Mucosa of rectum (tissue), 2 donors: ENCODE measurements at regions not wholly inside any gene's neighbourhood (a gene's known extent, or its start where the extent isn't known, plus 50 kb on each side); places are given as distances from the start of the nearest gene placed in this dataset.

Source experiments
- H3K27ac ChIP-seq, 2 donors: one replicate each; pipeline ENCODE4 v1.7.0; 2013; ENCODE audit warnings: inconsistent platforms in 2 of 2, low read depth in 2 of 2, low read length in 2 of 2
- H3K27me3 ChIP-seq, 2 donors: one replicate each; pipeline ENCODE4 v1.7.0; 2013; ENCODE audit warnings: low read length in 2 of 2; ENCODE audit not compliant: control insufficient read depth in 2 of 2, insufficient read depth in 2 of 2
- H3K36me3 ChIP-seq, 2 donors: one replicate each; pipeline ENCODE4 v1.7.0; 2013; ENCODE audit warnings: low read length in 2 of 2; ENCODE audit not compliant: control insufficient read depth in 2 of 2, insufficient read depth in 2 of 2
- H3K4me1 ChIP-seq, 2 donors: one replicate each; pipeline ENCODE4 v1.7.0; 2013; ENCODE audit warnings: low read length in 2 of 2, mild to moderate bottlenecking in 1 of 2; ENCODE audit not compliant: control insufficient read depth in 2 of 2, insufficient read depth in 2 of 2
- H3K4me3 ChIP-seq, 2 donors: one replicate each; pipeline ENCODE4 v1.7.0; 2013; ENCODE audit warnings: low read length in 2 of 2
- H3K9ac ChIP-seq, 2 donors: one replicate each; pipeline ENCODE4 v1.7.0; 2013; ENCODE audit warnings: low read length in 2 of 2, low read depth in 1 of 2, mild to moderate bottlenecking in 1 of 2
- H3K9me3 ChIP-seq, 2 donors: one replicate each; pipeline ENCODE4 v1.7.0; 2013; ENCODE audit warnings: low read length in 2 of 2; ENCODE audit not compliant: control insufficient read depth in 2 of 2
- donor health status: healthy.
- donor health status: Normal muscosa, but diverticular disease.

DNA sequence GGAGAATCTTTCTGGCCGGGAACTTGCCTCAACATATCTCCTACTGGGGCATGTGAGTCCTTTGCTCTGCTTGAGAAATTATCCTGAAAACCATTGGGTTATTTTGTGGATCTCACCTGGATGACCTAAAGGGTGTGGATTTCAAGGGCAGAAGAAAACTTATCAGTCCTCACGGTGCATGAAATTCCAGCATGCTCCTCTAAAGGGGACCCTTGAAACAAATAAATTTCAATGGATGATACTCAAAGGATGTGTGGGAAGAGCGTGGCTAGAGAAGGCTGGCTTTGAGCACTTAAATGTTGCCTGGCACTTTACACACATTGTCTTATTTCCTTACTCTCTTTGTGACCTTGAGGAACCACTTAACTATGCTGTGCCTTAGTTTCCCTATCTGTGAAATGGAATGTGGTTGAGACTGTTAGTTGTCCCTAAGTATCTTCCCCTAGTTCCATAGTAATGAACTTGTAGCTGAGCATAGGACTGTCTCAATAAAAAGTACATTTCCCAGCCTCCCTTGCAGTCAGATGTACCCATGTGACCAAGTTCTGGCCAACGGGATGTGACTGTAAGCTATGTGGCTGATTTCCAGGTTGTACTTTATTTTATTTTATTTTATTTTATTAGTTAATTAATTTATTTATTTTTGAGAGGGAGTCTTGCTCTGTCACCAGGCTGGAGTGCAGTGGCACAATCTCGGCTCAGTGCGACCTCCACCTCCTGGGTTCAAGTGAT lies 81.9 kb upstream of the PTPN1 start:
- Histone ChIP-seq H3K27me3 (no peaks in the 10 kb centered on the region), H3K4me1 (peaks cover 15 to 20% of the 10 kb centered on the region in 2 donors), H3K9ac (no peak overlapping the region), H3K4me3 (no peak overlapping the region), H3K9me3 (no peaks in the 10 kb centered on the region), H3K36me3 (no peaks in the 10 kb centered on the region), H3K27ac (no peak overlapping the region)

DNA sequence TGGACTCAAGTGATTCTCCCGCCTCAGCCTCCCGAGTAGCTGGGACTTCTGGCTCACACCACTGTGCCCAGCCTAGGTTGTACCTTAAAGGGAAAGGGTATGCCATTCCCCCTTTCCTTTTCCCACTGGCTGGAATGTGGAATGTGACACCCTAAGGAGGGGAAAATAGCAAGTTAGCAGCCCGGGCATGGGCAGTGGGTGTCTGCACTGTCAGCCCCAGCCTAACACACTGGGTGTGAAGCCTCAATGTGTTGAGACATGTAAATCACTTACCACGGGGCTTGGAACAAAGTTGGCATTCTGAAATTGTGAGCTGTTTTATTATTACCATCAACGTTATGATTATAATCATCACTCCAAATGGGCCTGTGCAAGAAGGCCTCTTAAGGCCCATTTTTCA lies 80.8 kb upstream of the PTPN1 start:
- Histone ChIP-seq H3K4me3 (no peak overlapping the region), H3K9me3 (no peaks in the 10 kb centered on the region), H3K36me3 (no peaks in the 10 kb centered on the region), H3K27ac (no peak overlapping the region), H3K4me1 (peaks cover 7 to 9% of the 10 kb centered on the region in 2 donors), H3K27me3 (no peaks in the 10 kb centered on the region), H3K9ac (no peak overlapping the region)

DNA sequence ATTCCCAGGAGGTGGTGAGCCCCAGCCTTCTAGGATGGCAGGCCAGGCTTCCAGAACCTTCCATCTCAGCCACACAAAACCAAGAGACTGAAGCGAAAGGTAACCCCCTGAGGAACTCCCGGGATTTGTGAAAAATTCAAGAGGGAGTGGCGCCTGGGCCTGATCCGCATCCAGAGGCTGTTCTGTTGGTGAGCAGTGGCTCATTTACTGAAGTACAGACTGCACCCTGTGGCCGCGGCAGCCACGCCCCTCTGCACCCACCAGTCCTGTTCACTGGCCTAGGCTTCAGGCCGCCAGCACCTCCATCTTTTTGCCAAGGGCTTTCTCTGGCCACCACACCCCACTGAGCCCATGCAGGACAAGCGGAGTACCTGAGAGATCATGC lies 79.1 kb upstream of the PTPN1 start:
- H3K27me3 ChIP-seq: no peaks in the 10 kb centered on the region
- peak overlapping the region in 1 of 2 donors; percentile 15 for H3K9ac ChIP-seq
- H3K27ac ChIP-seq: no peak overlapping the region
- H3K36me3 ChIP-seq: no peaks in the 10 kb centered on the region
- peaks cover 7 to 8% of the 10 kb centered on the region in 2 donors for H3K4me1 ChIP-seq
- H3K4me3 ChIP-seq: no peak overlapping the region
- no peaks in the 10 kb centered on the region for H3K9me3 ChIP-seq

DNA sequence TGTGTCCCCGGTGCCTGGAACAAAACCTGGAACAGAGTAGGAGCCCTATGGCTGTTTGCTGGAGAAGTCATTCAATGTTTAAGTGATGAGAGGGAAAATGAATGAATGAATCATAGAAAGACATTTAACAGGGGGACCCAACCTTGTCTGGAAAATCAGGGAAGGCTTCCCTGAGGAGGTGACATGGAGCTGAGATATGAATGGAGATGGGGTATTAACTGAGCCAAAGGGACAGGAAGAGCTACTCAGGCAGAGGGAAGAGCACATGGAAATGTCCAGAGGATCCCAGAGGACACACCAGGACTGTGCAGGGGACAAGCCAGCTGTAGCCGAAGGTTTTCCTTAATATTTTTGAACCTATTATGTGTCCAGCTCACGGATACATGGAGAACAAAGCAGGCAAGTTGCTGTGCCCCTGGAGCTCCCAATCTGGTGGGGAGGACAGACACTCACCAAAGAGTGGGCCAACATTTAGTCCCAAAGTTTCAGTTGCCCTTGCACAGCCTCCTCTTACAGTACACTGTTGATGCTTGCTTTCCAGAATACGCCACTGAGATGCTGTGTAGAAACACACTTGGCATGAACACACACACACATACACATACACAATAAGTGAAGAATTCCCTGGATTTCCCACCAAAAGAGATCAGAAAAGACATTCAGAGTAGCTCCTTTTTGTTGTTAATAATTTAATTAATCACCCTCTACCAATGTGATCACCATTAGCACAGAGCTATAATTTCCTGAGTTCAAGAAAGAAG lies 77.0 kb upstream of the PTPN1 start:
- Histone ChIP-seq H3K9me3 (no peaks in the 10 kb centered on the region), H3K4me3 (no peak overlapping the region), H3K27me3 (no peaks in the 10 kb centered on the region), H3K4me1 (peaks cover 0 to 3% of the 10 kb centered on the region in 2 donors), H3K36me3 (no peaks in the 10 kb centered on the region), H3K9ac (no peak overlapping the region), H3K27ac (no peak overlapping the region)

DNA sequence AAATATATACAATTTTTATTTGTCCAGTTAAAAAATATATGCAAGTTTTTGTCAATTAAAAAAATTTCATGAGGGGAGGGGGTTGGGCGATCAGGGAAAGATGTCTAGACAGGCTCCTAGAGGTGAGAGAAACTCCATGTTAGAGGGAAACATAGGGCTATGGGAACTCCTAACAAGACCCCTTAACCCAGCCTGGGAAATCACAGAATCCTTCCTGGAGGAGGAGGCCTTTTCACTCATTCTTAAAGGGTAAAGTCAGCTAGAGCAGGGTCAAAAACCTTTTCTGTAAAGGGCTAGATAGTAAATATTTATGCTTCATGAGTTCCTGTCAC lies 75.9 kb upstream of the PTPN1 start:
- Histone ChIP-seq H3K27ac (no peak overlapping the region), H3K36me3 (no peaks in the 10 kb centered on the region), H3K27me3 (no peaks in the 10 kb centered on the region), H3K9me3 (no peaks in the 10 kb centered on the region), H3K4me3 (no peak overlapping the region), H3K4me1 (peaks cover 0 to 3% of the 10 kb centered on the region in 2 donors), H3K9ac (no peak overlapping the region)

DNA sequence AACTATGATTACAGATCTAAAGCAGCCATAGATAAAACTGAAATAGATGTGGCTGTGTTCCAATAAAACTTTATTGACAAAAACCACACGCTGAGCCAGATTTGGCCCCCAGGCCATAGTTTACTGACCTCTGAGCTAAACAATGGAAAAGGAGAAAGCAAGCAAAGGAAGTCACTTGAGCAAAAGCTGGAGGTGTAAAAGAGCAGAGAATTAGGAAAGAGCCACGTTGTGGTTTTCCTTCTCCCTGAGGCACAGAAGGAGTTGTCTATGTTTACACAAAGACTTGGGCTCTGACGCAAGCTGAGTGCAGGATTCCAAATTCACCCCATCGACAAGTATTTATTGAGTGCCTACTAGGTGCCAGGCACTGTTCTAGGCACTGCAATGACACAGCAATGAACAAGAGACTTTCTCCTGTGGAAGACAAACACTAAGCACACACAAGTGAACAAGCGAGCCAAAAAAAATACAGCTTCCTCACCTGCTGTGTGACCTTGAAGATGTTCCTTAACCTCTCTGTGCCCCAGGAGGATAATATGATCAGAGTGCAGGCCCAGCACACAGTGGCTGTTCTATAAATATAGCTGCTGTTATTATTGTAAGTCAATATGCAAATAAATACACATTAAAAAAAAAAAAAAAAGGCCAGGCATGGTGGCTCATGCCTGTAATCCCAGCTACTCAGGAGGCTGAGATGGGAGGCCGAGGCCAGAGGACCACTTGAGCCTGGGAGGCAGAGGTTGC lies 75.4 kb upstream of the PTPN1 start:
- Histone ChIP-seq H3K4me1 (peaks cover 0 to 3% of the 10 kb centered on the region in 2 donors), H3K9ac (no peak overlapping the region), H3K36me3 (no peaks in the 10 kb centered on the region), H3K27me3 (no peaks in the 10 kb centered on the region), H3K9me3 (no peaks in the 10 kb centered on the region), H3K27ac (no peak overlapping the region), H3K4me3 (no peak overlapping the region)

DNA sequence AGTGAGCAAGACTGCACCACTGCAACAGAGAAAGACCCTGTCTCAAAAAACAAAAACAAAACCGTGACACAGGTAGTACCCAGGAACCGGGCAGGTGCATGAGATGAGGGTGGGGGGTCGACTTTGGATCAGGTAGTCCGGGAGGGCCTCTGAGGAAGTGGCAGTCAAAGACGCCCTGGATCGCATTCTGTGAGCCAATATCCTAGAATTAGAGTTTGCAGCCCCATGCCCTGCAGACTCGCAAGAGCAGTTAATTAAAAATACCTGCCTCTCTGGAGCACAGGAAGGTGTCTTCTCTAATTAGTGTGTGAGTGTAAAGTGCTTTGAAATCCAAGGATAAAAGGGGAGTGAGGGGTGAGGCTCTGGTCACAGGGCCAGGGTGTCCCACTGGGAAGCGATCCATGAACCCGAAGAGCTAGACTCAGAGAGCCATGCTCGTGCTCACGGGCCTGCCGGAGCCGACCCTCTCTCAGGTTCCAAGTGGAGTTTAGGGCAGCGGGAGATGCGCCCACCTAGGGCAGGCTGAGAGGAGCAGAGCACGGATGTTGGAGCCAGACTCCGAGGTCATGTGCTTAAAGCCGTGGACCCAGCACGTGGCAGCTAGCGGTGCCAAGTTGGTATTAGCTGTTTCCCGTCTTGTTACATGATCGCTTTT lies 74.7 kb upstream of the PTPN1 start:
- no peak overlapping the region for H3K9ac ChIP-seq
- no peaks in the 10 kb centered on the region for H3K36me3 ChIP-seq

DNA sequence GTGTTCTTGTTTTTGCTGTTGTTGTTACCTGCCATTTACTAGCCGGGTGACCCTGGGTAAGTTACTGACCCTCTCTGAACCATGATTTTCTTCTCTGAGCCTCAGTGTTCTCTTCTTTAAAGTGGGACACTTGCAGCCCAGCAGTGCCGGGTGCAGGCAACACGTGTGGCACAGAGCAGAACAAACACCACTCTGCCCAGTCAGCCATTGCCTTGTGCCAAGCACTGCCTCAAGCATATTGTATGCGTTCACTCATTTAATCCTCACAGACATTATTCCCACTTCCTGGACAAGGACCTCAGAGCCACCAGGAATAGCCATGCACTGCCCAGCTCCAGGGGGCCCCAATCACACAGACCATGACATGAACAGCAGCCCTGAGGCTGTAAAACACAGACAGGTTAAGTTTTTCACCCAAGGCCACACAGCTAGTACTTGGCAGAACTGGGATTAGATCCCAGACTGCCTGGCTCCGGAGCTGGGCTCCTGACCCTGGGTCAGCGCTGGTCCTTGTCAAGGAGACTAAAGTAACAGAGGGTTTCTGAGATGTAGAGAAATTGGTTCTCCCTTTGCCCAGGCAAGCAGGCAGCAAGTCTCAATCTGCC lies 74.0 kb upstream of the PTPN1 start:
- no peaks in the 10 kb centered on the region for H3K27me3 ChIP-seq
- H3K27ac ChIP-seq: no peak overlapping the region
- H3K36me3 ChIP-seq: no peaks in the 10 kb centered on the region
- H3K4me1 ChIP-seq: peaks cover 0 to 9% of the 10 kb centered on the region in 2 donors
- no peak overlapping the region for H3K4me3 ChIP-seq
- H3K9ac ChIP-seq: no peak overlapping the region
- no peaks in the 10 kb centered on the region for H3K9me3 ChIP-seq

More for the DNA sequence above, 74.7 kb upstream of the PTPN1 start:
- H3K27ac ChIP-seq: no peak overlapping the region
- no peaks in the 10 kb centered on the region for H3K9me3 ChIP-seq
- H3K4me1 ChIP-seq: peaks cover 0 to 4% of the 10 kb centered on the region in 2 donors
- H3K27me3 ChIP-seq: no peaks in the 10 kb centered on the region
- H3K4me3 ChIP-seq: no peak overlapping the region

DNA sequence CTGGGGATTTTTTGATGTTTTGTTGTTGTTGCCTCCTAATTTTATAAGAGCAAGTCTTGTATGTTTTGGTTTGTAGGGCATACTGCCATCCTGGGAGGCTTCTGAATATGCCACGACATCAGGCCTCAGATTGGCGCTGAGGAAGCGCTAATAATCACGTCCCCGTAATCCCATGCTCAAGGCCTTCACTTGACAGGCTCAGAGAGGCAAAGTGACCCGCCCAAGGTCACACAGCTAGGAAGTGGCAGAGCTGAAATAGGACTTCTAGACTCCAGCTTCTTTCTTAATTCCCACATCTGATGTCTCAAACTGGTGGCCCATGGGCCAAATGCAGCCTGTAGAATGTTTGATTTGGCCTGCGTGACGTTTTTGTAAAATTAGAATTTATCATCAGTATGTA lies 73.5 kb upstream of the PTPN1 start:
- no peak overlapping the region for H3K27ac ChIP-seq
- peaks cover 3 to 14% of the 10 kb centered on the region in 2 donors for H3K4me1 ChIP-seq

More for the DNA sequence above, 73.5 kb upstream of the PTPN1 start:
- Histone ChIP-seq H3K9me3 (no peaks in the 10 kb centered on the region), H3K36me3 (no peaks in the 10 kb centered on the region), H3K27me3 (no peaks in the 10 kb centered on the region), H3K9ac (no peak overlapping the region), H3K4me3 (no peak overlapping the region)
